Peyer's patch (tissue), 4 donors: ENCODE measurements at regions not wholly inside any gene's neighbourhood (a gene's known extent, or its start where the extent isn't known, plus 50 kb on each side); places are given as distances from the start of the nearest gene placed in this dataset.

Source experiments
- DNase-seq, 3 donors: peaks; one replicate each; pipeline ENCODE4 v3.0.0-alpha.2; 2017 to 2019
- H3K27ac ChIP-seq, 4 donors: fragments of 200-600 bp; sonication (generic); one replicate each; pipeline ENCODE4 v1.5.1; 2016 to 2019
- H3K27me3 ChIP-seq, 2 donors: fragments of 200-600 bp; sonication (generic); one replicate each; pipeline ENCODE4 v1.5.1; 2019
- H3K36me3 ChIP-seq, 3 donors: fragments of 200-600 bp; sonication (generic); one replicate each; pipeline ENCODE4 v1.5.1; 2016 to 2019
- H3K4me1 ChIP-seq, 4 donors: fragments of 200-600 bp; sonication (generic); one replicate each; pipeline ENCODE4 v1.5.1; 2016 to 2019
- H3K4me3 ChIP-seq, 4 donors: fragments of 200-600 bp; sonication (generic); 1 replicate in 3 of 4; 2 replicates in 1 of 4; pipeline ENCODE4 v1.5.1; 2016 to 2019; ENCODE audit warnings: mild to moderate bottlenecking in 1 of 4
- H3K9me3 ChIP-seq, 4 donors: fragments of 200-600 bp; sonication (generic); one replicate each; pipeline ENCODE4 v1.5.1; 2016 to 2019; ENCODE audit warnings: mild to moderate bottlenecking in 1 of 4
- CTCF ChIP-seq, 6 experiments: fragments of 450-650 bp in 4 of 6; fragments of 200-600 bp in 2 of 6; sonication (generic) in 1 of 6; IDR thresholded peaks; one replicate each; pipeline ENCODE4 v1.5.1; 2017 to 2019; ENCODE audit warnings: antibody characterized with exemption in 6 of 6, mild to moderate bottlenecking in 3 of 6, moderate library complexity in 1 of 6
- POLR2A ChIP-seq, 2 donors: fragments of 450-650 bp; IDR thresholded peaks; one replicate each; pipeline ENCODE4 v1.5.1; 2017; ENCODE audit warnings: antibody characterized with exemption in 2 of 2, mild to moderate bottlenecking in 2 of 2, moderate library complexity in 2 of 2

DNA sequence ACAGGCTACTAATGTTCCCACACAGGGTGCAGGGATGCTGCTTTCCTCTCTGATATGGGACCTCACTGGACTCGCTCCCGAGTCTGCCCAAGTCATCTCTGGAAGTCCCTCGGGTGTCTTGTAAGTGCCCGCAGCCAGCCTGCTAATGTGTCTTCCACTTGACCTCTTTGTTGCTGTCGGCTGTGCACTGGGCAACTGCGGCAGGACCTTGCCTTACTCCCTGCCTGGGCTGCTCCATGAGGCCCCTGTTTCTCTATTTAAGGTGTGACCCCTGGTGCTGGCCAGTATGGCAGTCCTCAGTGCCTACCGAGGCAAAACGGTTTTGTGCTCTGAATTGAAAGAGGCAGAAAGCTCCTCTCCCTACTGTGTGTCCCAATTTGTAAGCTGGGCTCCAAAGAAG is 88.8 kb upstream of the DUSP5 start:
- H3K27me3 ChIP-seq: no peaks in the 10 kb centered on the region
- no peak overlapping the region for H3K4me3 ChIP-seq
- DNase-seq: no peak
- H3K4me1 ChIP-seq: peaks cover 7 to 21% (median 15%) of the 10 kb centered on the region in 4 donors
- H3K9me3 ChIP-seq: no peaks in the 10 kb centered on the region
- no peak overlapping the region for H3K27ac ChIP-seq
- TF ChIP-seq POLR2A (IDR thresholded peaks at IDR 0.05) (no peak), CTCF (IDR thresholded peaks at IDR 0.05) (no peak)
- no peaks in the 10 kb centered on the region for H3K36me3 ChIP-seq

- TF ChIP-seq POLR2A (IDR thresholded peaks at IDR 0.05): no peak
- no peak for TF ChIP-seq CTCF (IDR thresholded peaks at IDR 0.05)
- Histone ChIP-seq H3K9me3 (no peaks in the 10 kb centered on the region), H3K27me3 (no peaks in the 10 kb centered on the region), H3K4me1 (peaks cover 7 to 23% (median 19%) of the 10 kb centered on the region in 4 donors), H3K27ac (peak overlapping the region in 1 of 4 donors; percentile 17), H3K4me3 (no peak overlapping the region), H3K36me3 (no peaks in the 10 kb centered on the region)
- DNase-seq: no peak
These were observed 88.2 kb upstream of the DUSP5 start for GRCh38 chr10:110409488-110409887.

DNA sequence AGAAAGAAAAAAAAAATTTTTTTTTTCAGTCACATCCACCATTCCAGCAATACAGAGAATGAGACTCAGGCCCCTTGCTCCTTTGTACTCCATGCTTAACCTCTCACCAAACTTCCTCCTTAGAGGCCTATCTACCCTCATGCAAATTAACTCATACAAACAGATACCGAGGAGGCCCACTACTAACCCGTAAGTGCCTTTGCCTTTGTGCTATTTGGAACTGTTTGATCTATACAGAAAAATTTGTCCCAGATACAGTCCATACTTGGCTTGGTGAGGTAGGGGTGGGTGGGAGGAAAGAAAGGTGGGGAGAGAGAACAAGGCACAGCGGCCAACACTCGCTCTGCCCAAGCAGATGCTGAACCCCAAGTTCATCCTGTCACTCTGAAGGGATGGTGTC is 87.8 kb upstream of the DUSP5 start:
- H3K27me3 ChIP-seq: no peaks in the 10 kb centered on the region
- no peak for TF ChIP-seq CTCF (IDR thresholded peaks at IDR 0.05)
- no peak for TF ChIP-seq POLR2A (IDR thresholded peaks at IDR 0.05)
- no peaks in the 10 kb centered on the region for H3K9me3 ChIP-seq
- no peaks in the 10 kb centered on the region for H3K36me3 ChIP-seq
- no peak for DNase-seq
- H3K4me3 ChIP-seq: no peak overlapping the region
- H3K4me1 ChIP-seq: peaks cover 7 to 25% (median 20%) of the 10 kb centered on the region in 4 donors
- H3K27ac ChIP-seq: peak overlapping the region in 2 of 4 donors; percentile 52 to 84

DNA sequence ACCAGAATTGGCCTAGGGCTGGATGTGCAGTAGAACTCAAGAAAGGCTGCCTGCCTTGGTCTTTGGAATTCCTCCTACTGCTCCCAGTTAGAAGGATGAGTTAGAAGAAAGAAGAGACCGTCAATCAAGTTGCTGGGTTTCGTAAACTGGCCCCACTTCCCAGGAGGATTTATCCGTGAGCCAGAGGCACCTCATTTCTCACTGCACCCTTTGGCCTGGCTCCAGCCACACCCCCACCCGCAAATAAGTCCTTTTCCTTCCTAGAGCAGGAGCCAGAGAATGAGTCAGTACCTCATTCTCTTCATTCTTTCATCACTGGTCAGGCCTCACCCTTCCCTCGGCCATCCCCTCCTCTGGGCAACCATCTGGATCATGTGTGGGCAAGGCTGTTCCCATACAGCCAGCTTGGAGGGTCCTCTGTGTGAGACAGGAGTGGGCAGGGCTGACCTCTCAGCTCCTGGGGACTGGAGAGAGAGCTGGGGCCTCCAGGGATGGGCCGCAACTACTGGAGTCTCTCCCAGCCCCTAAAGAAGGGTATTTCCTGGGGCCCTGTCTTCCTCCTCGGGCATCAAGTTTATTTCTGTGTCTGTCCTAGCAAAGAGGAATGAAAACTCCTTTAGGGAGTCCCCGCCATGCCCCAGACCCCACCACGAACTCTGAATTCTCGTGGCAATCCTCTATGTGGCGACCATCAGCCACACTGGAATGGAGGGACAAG is 87.2 kb upstream of the DUSP5 start:
- peak in 2 of 3 donors; percentile 84 to 91 for DNase-seq
- H3K27ac ChIP-seq: peak overlapping the region in 2 of 4 donors; percentile 52 to 84
- H3K36me3 ChIP-seq: no peaks in the 10 kb centered on the region
- H3K4me1 ChIP-seq: peaks cover 7 to 31% (median 26%) of the 10 kb centered on the region in 4 donors
- no peak for TF ChIP-seq CTCF (IDR thresholded peaks at IDR 0.05)
- peak in 1 of 2 donors; percentile 14 for TF ChIP-seq POLR2A (IDR thresholded peaks at IDR 0.05)
- no peaks in the 10 kb centered on the region for H3K27me3 ChIP-seq
- no peaks in the 10 kb centered on the region for H3K9me3 ChIP-seq
- no peak overlapping the region for H3K4me3 ChIP-seq

DNA sequence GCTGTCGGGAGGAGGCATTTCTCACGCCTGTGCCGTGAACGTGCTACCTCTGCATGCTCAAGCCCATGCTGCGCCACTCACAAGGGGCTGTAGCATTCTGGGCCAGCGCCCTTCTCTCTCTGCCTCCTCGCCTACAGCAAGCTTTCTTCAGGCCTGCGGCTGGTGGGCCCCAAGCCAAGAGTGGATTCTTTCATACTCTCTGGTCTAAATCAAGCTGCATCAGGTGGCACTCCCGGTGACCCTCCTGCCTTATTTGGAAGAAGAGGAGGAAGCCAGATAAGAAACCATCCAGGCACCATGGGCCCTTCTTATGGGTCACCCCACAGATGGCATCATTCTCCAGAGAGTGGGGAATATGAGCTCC is 86.7 kb upstream of the DUSP5 start:
- no peak for DNase-seq
- TF ChIP-seq POLR2A (IDR thresholded peaks at IDR 0.05) (no peak), CTCF (IDR thresholded peaks at IDR 0.05) (no peak)
- H3K4me1 ChIP-seq: peaks cover 7 to 34% (median 28%) of the 10 kb centered on the region in 4 donors
- H3K27ac ChIP-seq: peak overlapping the region in 2 of 4 donors; percentile 52 to 84
- no peaks in the 10 kb centered on the region for H3K36me3 ChIP-seq
- H3K4me3 ChIP-seq: no peak overlapping the region
- H3K9me3 ChIP-seq: no peaks in the 10 kb centered on the region
- no peaks in the 10 kb centered on the region for H3K27me3 ChIP-seq
